GM18870 (cell line): ENCODE measurements at regions not wholly inside any gene's neighbourhood (a gene's known extent, or its start where the extent isn't known, plus 50 kb on each side); places are given as distances from the start of the nearest gene placed in this dataset.
A peak's percentile ranks its signal among the peaks of the same experiment; 100 is the strongest.
"Not testable (repeated sequence)": the region's sequence is repeated elsewhere in the genome, so short reads cannot be mapped to it uniquely, and the experiment has no call there.

Experiments used
- ATAC-seq: cut with Tn5 transposase; IDR thresholded peaks from one replicate; pipeline ENCODE4 v1.9.1; 2021; ENCODE audit warnings: moderate library complexity; ENCODE audit not compliant: unreplicated experiment

DNA sequence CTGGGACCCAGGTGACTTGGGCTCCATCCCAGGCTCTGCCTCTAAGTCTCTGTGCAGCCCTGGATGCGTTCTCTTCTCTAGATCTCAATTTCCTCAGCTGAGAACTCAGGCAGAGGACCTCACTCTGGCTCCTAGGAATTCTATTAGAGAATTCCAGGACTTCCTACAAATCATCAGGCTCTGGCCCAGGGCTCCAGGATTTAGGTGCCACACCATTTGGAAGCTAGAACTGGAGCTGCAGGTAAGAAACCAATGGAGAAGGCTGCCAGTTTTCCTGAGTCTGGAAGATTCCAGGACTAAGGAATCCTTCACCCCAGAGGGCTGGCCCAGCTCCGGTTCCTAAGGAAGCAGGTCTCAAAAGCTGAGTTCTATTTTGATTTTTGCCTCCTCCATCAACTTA lies 189.8 kb upstream of the CDH5 start:
- ATAC-seq, result no peak

GRCh38 chr16:66176111-66176510 lies 190.4 kb upstream of the CDH5 start:
- no peak for ATAC-seq

- no peak for ATAC-seq
Measured at GRCh38 chr16:66175636-66176035, 190.9 kb upstream of the CDH5 start.

GRCh38 chr16:66175058-66175457 lies 191.4 kb upstream of the CDH5 start:
- ATAC-seq, result no peak

- not testable (repeated sequence) for ATAC-seq
Measured at GRCh38 chr16:66173796-66174195, 192.7 kb upstream of the CDH5 start.

GRCh38 chr16:66173181-66173580 lies 193.3 kb upstream of the CDH5 start:
- ATAC-seq, result not testable (repeated sequence)

- ATAC-seq, result no peak
Measured at GRCh38 chr16:66172463-66172862, 194.0 kb upstream of the CDH5 start.

DNA sequence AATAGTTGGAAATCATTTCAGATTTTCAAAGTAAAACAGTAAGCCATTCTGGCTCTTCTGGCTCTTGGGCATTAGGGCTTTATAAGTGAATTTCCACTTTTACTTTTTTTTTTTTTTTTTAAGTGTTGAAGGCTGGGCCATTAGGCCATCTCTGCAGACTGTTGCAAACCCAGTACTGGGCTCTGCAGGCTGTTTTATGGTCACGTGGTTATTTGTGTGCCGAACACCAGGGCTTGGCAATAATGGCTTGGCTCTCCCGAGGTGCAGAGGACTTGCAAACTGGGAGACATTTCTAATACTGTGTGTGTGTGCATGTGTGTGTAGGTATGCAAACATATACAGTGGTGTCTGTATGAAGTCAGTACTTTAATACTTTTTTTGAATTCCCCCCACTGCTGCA lies 194.9 kb upstream of the CDH5 start:
- ATAC-seq, result no peak

DNA sequence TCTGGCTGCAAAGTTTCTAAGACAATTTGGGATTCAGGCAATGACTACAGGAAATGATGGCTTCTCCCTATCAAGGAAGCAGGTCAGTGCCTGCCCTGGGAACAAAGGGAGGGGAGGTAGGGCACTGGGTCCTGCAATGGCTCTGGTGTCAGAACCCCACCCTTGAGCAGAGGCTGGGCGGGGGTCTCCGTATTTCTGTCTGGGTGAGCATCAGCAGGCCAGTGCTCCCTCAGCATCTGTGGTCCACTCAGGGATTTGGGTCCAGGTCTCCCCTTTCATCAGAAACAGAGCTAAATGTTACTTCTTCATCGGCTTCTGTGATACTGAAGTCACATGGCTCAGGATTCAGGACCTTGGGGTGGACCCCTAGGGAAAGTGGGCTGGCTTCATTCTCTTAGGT lies 195.5 kb upstream of the CDH5 start:
- no peak for ATAC-seq

DNA sequence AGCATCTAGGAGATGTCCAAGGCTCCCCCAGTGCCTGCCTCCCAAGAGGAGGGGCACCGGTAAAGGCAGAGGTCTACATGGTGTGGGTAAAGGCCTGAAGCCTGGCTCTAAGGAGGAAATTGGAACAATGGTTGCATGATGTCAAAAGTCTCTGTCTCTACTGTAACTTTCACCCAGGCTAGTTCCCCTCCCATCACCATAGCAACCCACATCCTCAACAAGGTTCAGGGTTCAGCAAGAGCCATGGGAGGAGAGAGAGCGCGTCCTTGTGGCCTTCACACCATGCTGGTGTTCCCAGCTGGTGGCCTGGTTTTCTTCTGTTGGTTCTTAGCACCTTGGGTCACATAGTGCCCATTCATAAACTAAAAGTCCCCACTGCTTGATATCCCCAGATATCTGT lies 196.7 kb upstream of the CDH5 start:
- ATAC-seq, result no peak

GRCh38 chr16:66168777-66169176 lies 197.7 kb upstream of the CDH5 start:
- ATAC-seq, result no peak

GRCh38 chr16:66167564-66168291 lies 198.8 kb upstream of the CDH5 start:
- no peak for ATAC-seq

- no peak for ATAC-seq
Measured at GRCh38 chr16:66166490-66166889, 200.0 kb upstream of the CDH5 start.

DNA sequence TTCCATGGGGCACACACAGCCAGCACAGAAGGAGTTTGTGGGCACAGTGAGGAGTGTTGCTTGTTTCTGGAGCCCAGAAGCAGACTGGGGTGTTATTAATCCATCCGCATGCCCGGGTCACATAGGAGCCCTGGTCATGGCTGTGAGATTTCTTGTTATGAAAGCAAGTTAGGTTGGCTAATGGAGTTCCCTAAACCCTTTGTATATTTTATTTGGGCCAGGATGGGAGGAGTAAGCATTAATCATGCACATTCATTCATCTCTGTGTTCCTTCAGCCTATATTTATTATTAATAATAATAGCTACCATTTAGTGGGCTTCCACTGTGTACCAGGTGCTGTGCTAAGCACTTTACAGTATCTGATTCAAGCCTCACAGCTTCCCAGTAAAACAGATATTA lies 200.6 kb upstream of the CDH5 start:
- ATAC-seq, result no peak

DNA sequence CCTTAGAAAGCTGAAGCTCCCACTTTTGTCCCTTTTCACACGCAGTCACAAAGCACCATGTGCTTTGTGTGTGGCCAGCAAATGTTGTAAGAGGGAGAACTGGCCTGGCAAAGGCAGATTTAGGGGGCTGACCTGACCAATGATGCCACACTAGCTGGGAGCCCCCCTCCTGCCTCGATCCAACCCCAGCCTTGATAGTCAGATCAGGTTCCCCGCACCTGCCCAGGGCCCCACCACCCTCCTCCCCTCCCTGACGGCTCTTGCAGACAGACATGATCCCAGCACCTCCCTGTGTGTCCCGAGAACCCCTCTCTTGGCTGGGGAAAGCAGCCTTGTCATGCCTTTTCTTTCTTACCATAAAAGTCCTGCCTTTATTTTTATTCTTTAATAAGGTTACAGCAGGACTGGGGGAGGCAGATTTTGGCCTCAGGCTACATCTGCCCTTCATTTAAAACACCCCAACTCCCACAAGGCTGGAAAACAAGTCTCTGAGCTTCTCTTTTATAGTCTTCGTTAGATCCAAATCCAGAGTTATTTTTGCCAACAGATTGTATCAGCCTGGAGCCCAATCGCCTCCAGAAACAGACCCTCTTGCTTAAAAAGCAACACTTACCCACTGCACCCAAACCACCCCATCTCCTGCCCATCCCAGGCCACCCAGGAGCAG lies 201.8 kb upstream of the CDH5 start:
- no peak for ATAC-seq

GRCh38 chr16:66162821-66163220 lies 203.7 kb upstream of the CDH5 start:
- no peak for ATAC-seq

DNA sequence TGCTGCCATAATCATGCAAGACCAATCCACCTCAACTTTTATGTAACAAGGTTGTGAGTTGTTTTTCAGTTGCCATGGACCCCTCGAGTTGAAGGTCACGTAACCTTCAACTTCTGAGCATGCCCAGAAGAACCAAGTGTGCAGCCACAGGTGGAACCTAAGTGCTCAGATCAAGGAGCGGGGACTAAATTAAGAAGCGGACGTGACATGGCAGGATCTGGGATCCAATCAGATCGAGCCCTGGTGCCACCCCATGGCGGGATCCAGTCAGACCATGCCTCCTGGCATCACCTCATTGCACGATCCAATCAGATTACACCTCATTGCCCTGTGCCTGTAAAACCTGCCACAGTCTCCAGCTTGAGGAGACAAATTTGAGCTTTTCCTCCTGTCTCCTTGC lies 204.5 kb upstream of the CDH5 start:
- no peak for ATAC-seq

DNA sequence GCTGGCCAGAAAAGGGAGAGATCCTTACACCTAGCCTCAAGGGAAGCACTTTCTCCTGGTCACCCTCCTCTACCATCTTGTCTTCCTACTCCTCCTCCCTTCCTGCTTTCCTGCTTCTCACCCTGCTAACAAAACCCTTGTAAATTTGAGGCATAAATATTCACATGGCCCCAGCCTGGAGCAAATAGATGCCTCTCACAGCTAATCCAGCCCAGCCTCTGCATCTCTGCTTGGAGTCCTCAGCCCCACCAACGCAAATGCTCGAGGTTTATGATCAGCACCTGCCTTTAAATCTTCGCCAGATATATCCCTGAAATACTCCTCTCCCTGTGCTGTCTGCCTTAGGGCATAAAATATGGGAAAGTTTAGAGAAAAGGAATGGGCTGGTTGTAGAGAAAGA lies 205.2 kb upstream of the CDH5 start:
- no peak for ATAC-seq

DNA sequence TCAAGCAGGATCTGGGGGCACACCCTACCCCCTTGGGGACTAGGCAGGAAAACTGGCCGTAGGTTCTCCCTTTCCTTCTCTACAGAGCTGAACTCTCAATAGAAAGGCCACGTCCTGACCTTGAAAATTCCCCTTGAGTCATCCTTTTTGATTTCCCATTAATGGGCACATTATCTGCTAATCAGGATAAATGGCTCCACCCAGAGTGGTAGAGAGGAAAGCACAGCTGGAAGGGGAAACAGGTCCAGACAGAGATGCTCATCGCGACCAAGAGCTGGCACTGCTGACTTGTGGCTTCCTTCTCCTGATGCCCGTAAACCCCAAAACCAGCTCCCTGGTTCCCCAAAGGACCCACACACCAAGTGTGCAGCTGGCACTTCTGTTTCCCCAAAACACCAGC lies 206.5 kb upstream of the CDH5 start:
- no peak for ATAC-seq

DNA sequence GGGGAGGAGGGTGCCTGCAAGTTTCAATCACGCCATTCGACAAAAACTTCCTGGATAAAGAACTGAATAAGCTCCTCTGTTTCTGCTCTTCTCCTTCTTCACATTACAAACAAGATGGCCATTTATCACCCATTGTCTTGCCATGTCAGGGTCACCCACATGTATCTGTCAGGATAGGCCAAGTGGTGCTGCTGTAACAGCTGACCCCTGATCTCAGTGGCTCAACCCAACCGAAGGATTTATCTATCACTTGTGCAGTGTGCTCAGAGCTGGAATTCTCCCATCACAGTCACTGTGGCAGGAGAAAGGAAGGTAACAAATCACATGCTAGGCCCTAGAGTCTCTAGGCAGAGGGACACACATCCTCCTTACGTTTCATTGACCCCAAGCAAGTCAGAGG lies 210.0 kb upstream of the CDH5 start:
- no peak for ATAC-seq

DNA sequence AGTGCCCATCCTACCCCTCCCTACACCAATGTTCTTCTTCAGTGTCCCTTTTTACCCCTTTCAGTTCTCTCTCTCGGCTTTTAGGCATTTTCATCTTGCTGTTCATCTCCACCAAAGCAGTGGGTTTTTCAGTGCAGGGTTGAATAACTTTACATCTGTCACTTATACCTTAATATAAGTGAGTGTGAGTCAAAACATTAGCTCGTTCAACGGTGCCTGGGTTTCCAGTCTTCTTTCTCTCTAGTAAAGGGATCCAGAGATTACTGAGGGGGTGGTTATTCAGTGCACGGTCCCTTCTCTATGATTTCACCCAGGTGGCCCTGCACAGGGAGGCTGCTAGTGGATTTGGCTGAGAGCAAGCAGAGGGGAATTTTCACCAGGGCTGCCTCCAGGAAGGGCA lies 210.6 kb upstream of the CDH5 start:
- ATAC-seq, result peak; percentile 68

DNA sequence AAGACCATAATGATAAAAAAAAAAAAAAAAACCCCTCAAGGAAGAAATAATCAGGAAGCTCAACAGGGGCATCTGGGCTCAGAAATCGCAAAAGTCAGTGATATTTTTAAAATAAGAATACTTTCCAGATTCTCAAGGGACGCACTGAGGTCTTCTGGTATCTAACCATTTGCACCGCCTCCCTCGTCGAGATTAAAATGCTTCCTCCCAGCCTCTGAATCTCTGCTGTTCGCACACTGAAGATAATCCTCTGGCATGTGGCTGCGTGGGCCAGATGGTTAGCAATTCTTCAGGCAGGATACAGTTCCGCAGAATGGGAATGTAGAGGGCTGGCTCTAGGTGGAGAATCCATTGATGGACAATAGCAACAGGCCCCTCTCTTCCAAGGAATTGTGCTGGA lies 211.7 kb upstream of the CDH5 start:
- ATAC-seq, result no peak
